Endothelial cell of umbilical vein (primary cell): ENCODE measurements at regions not wholly inside any gene's neighbourhood (a gene's known extent, or its start where the extent isn't known, plus 50 kb on each side); places are given as distances from the start of the nearest gene placed in this dataset.

Experiments used
- BruUV-seq: library from RNA; stranded (reverse); fragments of 400-500 nt; replicated peaks from 2 replicates; lab custom pipeline; 2021; lab: Mats Ljungman, UMichigan
- CTCF ChIA-PET: fragments of 300-600, 350-600 bp; sonication (Branson Sonifier 250); formaldehyde crosslinking; loops from one replicate; lab custom pipeline; 2021; ENCODE audit warnings: antibody characterized with exemption, inconsistent platforms; lab: Charles Lee
- POLR2A ChIA-PET: fragments of 300-600, 350-600 bp; sonication (Branson Sonifier 250); formaldehyde crosslinking; loops from one replicate; lab custom pipeline; 2021; ENCODE audit warnings: antibody characterized with exemption, inconsistent platforms; lab: Charles Lee
- DNase-seq: peaks from one replicate; pipeline ENCODE4 v3.0.0-alpha.2; 2011; ENCODE audit warnings: low read depth, low spot score
- FAIRE-seq: peaks from 2 replicates; lab custom pipeline; 2011; peaks lifted over from hg19 to GRCh38; lab: Jason Lieb, UNC
- H2AFZ ChIP-seq: 2 replicates; pipeline ENCODE4 v1.6.0; 2012; ENCODE audit warnings: low read depth, low read length, control low read depth, inconsistent platforms
- H3K27ac ChIP-seq: 2 replicates; pipeline ENCODE4 v1.5.1; 2011; ENCODE audit warnings: low read depth, mild to moderate bottlenecking, control low read depth, low read length, moderate library complexity; ENCODE audit not compliant: insufficient read depth
- H3K27me3 ChIP-seq, 2 experiments: 2 replicates each; pipeline versions ENCODE4 v1.6.0 to v1.6.1; 2011; ENCODE audit warnings: low read length in 2 of 2, mixed read lengths in 1 of 2; ENCODE audit not compliant: control insufficient read depth in 2 of 2, insufficient read depth in 2 of 2
- H3K36me3 ChIP-seq, 2 experiments: 2 replicates in 1 of 2; 3 replicates in 1 of 2; pipeline ENCODE4 v1.5.1; 2011; ENCODE audit warnings: low read length in 2 of 2, mild to moderate bottlenecking in 1 of 2, moderate library complexity in 1 of 2; ENCODE audit not compliant: control insufficient read depth in 2 of 2, insufficient read depth in 2 of 2; ENCODE audit errors: extremely low read depth in 1 of 2
- H3K4me1 ChIP-seq: 3 replicates; pipeline ENCODE4 v1.5.1; 2011; ENCODE audit warnings: mild to moderate bottlenecking, low read length; ENCODE audit not compliant: control insufficient read depth, insufficient read depth; ENCODE audit errors: extremely low read depth
- H3K4me2 ChIP-seq: 2 replicates; pipeline ENCODE4 v1.6.1; 2011; ENCODE audit warnings: low read length, control low read depth, mixed read lengths; ENCODE audit not compliant: insufficient read depth
- H3K4me3 ChIP-seq, 3 experiments: fragments of 200-600 bp in 1 of 3; sonication (generic), shearing (Covaris generic) in 1 of 3; replicated peaks in 1 of 3; 2 replicates each; pipeline ENCODE4 v1.5.1; 2011 to 2016; ENCODE audit warnings: control low read depth in 3 of 3, low read length in 3 of 3, mild to moderate bottlenecking in 2 of 3, inconsistent platforms in 1 of 3, low read depth in 1 of 3, moderate library complexity in 1 of 3; ENCODE audit not compliant: insufficient read depth in 1 of 3
- H3K79me2 ChIP-seq: 2 replicates; pipeline ENCODE4 v1.6.0; 2012; ENCODE audit warnings: low read length, inconsistent platforms; ENCODE audit not compliant: control insufficient read depth, insufficient read depth
- H3K9ac ChIP-seq: replicated peaks from 2 replicates; pipeline ENCODE3; 2011; ENCODE audit warnings: low read length, control low read depth; ENCODE audit not compliant: insufficient read depth; ENCODE audit errors: extremely low read depth
- H3K9me1 ChIP-seq: replicated peaks from 3 replicates; pipeline ENCODE4 v1.6.0; 2011; ENCODE audit warnings: mild to moderate bottlenecking, low read length; ENCODE audit not compliant: control insufficient read depth, insufficient read depth; ENCODE audit errors: extremely low read depth
- H3K9me3 ChIP-seq: replicated peaks from 2 replicates; pipeline ENCODE4 v1.5.1; 2012; ENCODE audit warnings: low read length, inconsistent platforms; ENCODE audit not compliant: control insufficient read depth, insufficient read depth
- H4K20me1 ChIP-seq: replicated peaks from 2 replicates; pipeline ENCODE3; 2011; ENCODE audit warnings: mild to moderate bottlenecking, low read length; ENCODE audit not compliant: control insufficient read depth, insufficient read depth; ENCODE audit errors: extremely low read depth
- CTCF ChIP-seq, 2 donors: IDR thresholded peaks; 1 replicate in 1 of 2; 2 replicates in 1 of 2; pipeline ENCODE4 v1.5.1; 2011; ENCODE audit warnings: low read length in 2 of 2, mild to moderate bottlenecking in 2 of 2, moderate library complexity in 2 of 2, control low read depth in 1 of 2, inconsistent platforms in 1 of 2, low read depth in 1 of 2; ENCODE audit not compliant: insufficient read depth in 1 of 2; ENCODE audit errors: extremely low read depth in 1 of 2
- EZH2 ChIP-seq: IDR thresholded peaks from 2 replicates; pipeline ENCODE4 v1.6.1; 2012; ENCODE audit warnings: borderline replicate concordance, low read depth, mild to moderate bottlenecking, moderate library complexity, low read length, inconsistent platforms; ENCODE audit not compliant: severe bottlenecking
- FOS ChIP-seq: IDR thresholded peaks from 2 replicates; pipeline ENCODE4 v1.6.1; 2011; ENCODE audit warnings: mild to moderate bottlenecking, low read length, moderate library complexity, borderline replicate concordance; ENCODE audit not compliant: insufficient read depth
- GATA2 ChIP-seq: IDR thresholded peaks from 2 replicates; pipeline ENCODE4 v1.7.0; 2011; ENCODE audit warnings: low read depth, mild to moderate bottlenecking, moderate library complexity, mixed read lengths, low read length; ENCODE audit not compliant: insufficient read length, insufficient read depth
- JUN ChIP-seq: IDR thresholded peaks from 2 replicates; pipeline ENCODE4 v1.6.1; 2011; ENCODE audit warnings: borderline replicate concordance, low read depth; ENCODE audit not compliant: insufficient read length, insufficient read depth
- MAX ChIP-seq: IDR thresholded peaks from 2 replicates; pipeline ENCODE4 v1.6.1; 2011; ENCODE audit not compliant: insufficient read depth, insufficient read length
- MYC ChIP-seq: IDR thresholded peaks from one replicate; pipeline ENCODE4 v1.6.1; 2011; ENCODE audit warnings: mild to moderate bottlenecking, low read depth, low read length
- POLR2A ChIP-seq: IDR thresholded peaks from 2 replicates; pipeline ENCODE4 v1.6.1; 2012; ENCODE audit warnings: low read depth, mild to moderate bottlenecking, control low read depth, low read length
- POLR2AphosphoS5 ChIP-seq: IDR thresholded peaks from 2 replicates; pipeline ENCODE4 v1.6.1; 2012; ENCODE audit warnings: low read depth, mild to moderate bottlenecking, control low read depth, low read length, moderate library complexity; ENCODE audit not compliant: insufficient read depth
- dilution Hi-C: fragments of 300-500 bp; cut with MboI; formaldehyde crosslinking; loops from one replicate; pipeline ENCODE4 v1.15.0; 2019; ENCODE audit warnings: low sequenced_read_pairs; ENCODE audit not compliant: extremely low pct_ligation_motif_present
- intact Hi-C: fragments of 100-400 bp; cut with micrococcal nuclease; formaldehyde crosslinking; loops from one replicate; pipeline ENCODE4 v1.10.0; 2022

GRCh38 chr9:117970276-117971050 lies 266.3 kb downstream of the TLR4 start:
- no peak for DNase-seq
- Histone ChIP-seq H3K4me3 (no peak overlapping the region), H3K9me1 (no peaks in the 10 kb centered on the region), H3K9me3 (no peaks in the 10 kb centered on the region), H2AFZ (no peak overlapping the region), H3K4me1 (no peaks in the 10 kb centered on the region), H3K4me2 (no peak overlapping the region), H3K79me2 (no peaks in the 10 kb centered on the region), H4K20me1 (no peaks in the 10 kb centered on the region), H3K27me3 (no peaks in the 10 kb centered on the region), H3K36me3 (no peaks in the 10 kb centered on the region), H3K27ac (no peak overlapping the region), H3K9ac (no peak overlapping the region)
- ChIA-PET CTCF (no interaction called here), POLR2A (no interaction called here)
- intact Hi-C loops (no loop called here), dilution Hi-C loops (no loop called here)
- TF ChIP-seq POLR2AphosphoS5 (no peak), EZH2 (no peak), MAX (no peak), CTCF (IDR thresholded peaks at IDR 0.05; ENCODE audit: extremely low read depth in 1 of 2, insufficient read depth in 1 of 2, low read depth in 1 of 2, low read length in 2 of 2) (no peak), GATA2 (no peak), POLR2A (no peak), FOS (no peak), MYC (no peak), JUN (no peak)
- no peak for FAIRE-seq
- BruUV-seq: no TSS peak
